ENCODE measurements at regions not wholly inside any gene's neighbourhood (a gene's known extent, or its start where the extent isn't known, plus 50 kb on each side); places are given as distances from the start of the nearest gene placed in this dataset.
"Not testable (repeated sequence)": the region's sequence is repeated elsewhere in the genome, so short reads cannot be mapped to it uniquely, and the experiment has no call there.

GRCh38 chr10:87608756-87609155 lies 50.9 kb upstream of the PAPSS2 start:
- ChIA-PET RAD21 (ENCODE audit: unreplicated experiment) (no interaction called here), POLR2A (no interaction called here), CTCF (no interaction called here), SMC1A (ENCODE audit: uncharacterized antibody, unreplicated experiment) (no interaction called here)
- Histone ChIP-seq H3K36me3 (ENCODE audit: control insufficient read depth in 2 of 2, insufficient read depth in 2 of 2, low read length in 1 of 2) (no peaks in the 10 kb centered on the region), H3K4me1 (ENCODE audit: control insufficient read depth, insufficient read depth, low read length) (no peaks in the 10 kb centered on the region), H3K27me3 (replicated peaks in 1 of 2; ENCODE audit: control insufficient read depth in 2 of 2, insufficient read depth in 2 of 2, low read length in 1 of 2) (no peaks in the 10 kb centered on the region), H3K4me3 (no peak overlapping the region), H2AFZ (ENCODE audit: control insufficient read depth, low read depth, low read length) (no peak overlapping the region), H3K27ac (ENCODE audit: control insufficient read depth, insufficient read depth) (no peak overlapping the region), H3K79me2 (ENCODE audit: control insufficient read depth, insufficient read depth, low read length) (no peaks in the 10 kb centered on the region), H3K9me3 (replicated peaks; ENCODE audit: control insufficient read depth, insufficient read depth, low read length) (peaks cover 1% of the 10 kb centered on the region; the same call in 2 of the 3 replicates), H4K20me1 (ENCODE audit: control insufficient read depth, insufficient read depth) (no peaks in the 10 kb centered on the region), H3K9ac (ENCODE audit: control insufficient read depth, insufficient read depth, low read length) (no peak overlapping the region), H3K4me2 (ENCODE audit: control insufficient read depth, insufficient read depth) (no peak overlapping the region)
- FAIRE-seq (no peak), DNase-seq (ENCODE audit: low read depth, low spot score) (no peak), ATAC-seq (no peak)
- no TSS peak for BruUV-seq (replicated peaks)
- intact Hi-C loops (cut with micrococcal nuclease; ENCODE audit: unreplicated experiment) (no loop called here), in situ Hi-C loops (cut with MboI) (no loop called here)
- 90% methylated on average over 4 of the region's 4 CpGs for WGBS (ENCODE audit: insufficient coverage, insufficient replicate concordance, low lambda C conversion rate, missing lambda C conversion rate)
- TF ChIP-seq SIX5 (IDR thresholded peaks at IDR 0.05; ENCODE audit: low read depth, low read length, severe bottlenecking) (no peak), MYC (IDR thresholded peaks at IDR 0.05; ENCODE audit: insufficient read depth, insufficient read length, insufficient replicate concordance, low read length, severe bottlenecking) (no peak), HDAC6 (IDR thresholded peaks at IDR 0.05; ENCODE audit: unreplicated experiment) (no peak), SRF (IDR thresholded peaks at IDR 0.05; ENCODE audit: low read depth in 2 of 2, low read length in 2 of 2) (no peak), ZZZ3 (IDR thresholded peaks at IDR 0.05; ENCODE audit: control insufficient read depth, insufficient read length, low read depth) (no peak), USF2 (IDR thresholded peaks at IDR 0.05; ENCODE audit: borderline replicate concordance, low read depth, low read length) (no peak), EP300 (IDR thresholded peaks at IDR 0.05; ENCODE audit: borderline replicate concordance in 1 of 2, control insufficient read depth in 1 of 2, low read depth in 2 of 2, low read length in 2 of 2) (no peak), MXI1 (IDR thresholded peaks at IDR 0.05; ENCODE audit: low read depth, low read length) (no peak)

- H3K79me2 ChIP-seq (ENCODE audit: control insufficient read depth, insufficient read depth, low read length); intact Hi-C loops (cut with micrococcal nuclease; ENCODE audit: unreplicated experiment); RAD21 ChIA-PET (ENCODE audit: unreplicated experiment); H3K27me3 ChIP-seq (replicated peaks in 1 of 2; ENCODE audit: control insufficient read depth in 2 of 2, insufficient read depth in 2 of 2, low read length in 1 of 2); H3K4me3 ChIP-seq; H2AFZ ChIP-seq (ENCODE audit: control insufficient read depth, low read depth, low read length); H3K36me3 ChIP-seq (ENCODE audit: control insufficient read depth in 2 of 2, insufficient read depth in 2 of 2, low read length in 1 of 2); SMC1A ChIA-PET (ENCODE audit: uncharacterized antibody, unreplicated experiment); H3K9me3 ChIP-seq (replicated peaks; ENCODE audit: control insufficient read depth, insufficient read depth, low read length); H4K20me1 ChIP-seq (ENCODE audit: control insufficient read depth, insufficient read depth); ATAC-seq; BruUV-seq (replicated peaks); H3K4me2 ChIP-seq (ENCODE audit: control insufficient read depth, insufficient read depth); POLR2A ChIA-PET; H3K9ac ChIP-seq (ENCODE audit: control insufficient read depth, insufficient read depth, low read length); H3K27ac ChIP-seq (ENCODE audit: control insufficient read depth, insufficient read depth); DNase-seq (ENCODE audit: low read depth, low spot score); H3K4me1 ChIP-seq (ENCODE audit: control insufficient read depth, insufficient read depth, low read length); FAIRE-seq; in situ Hi-C loops (cut with MboI): not testable (repeated sequence)
- WGBS (ENCODE audit: insufficient coverage, insufficient replicate concordance, low lambda C conversion rate, missing lambda C conversion rate), result 83% methylated on average over 3 of the region's 3 CpGs
- CTCF ChIA-PET, result interaction anchor here (0.6 kb wide), 1 partner anchor 166 kb away, joined by 7 read pairs; no protein-coding TSS in a partner anchor
These were observed 50.1 kb upstream of the PAPSS2 start for GRCh38 chr10:87609563-87609962.

All from GM12878 (cell line).